ENCODE measurements at regions not wholly inside any gene's neighbourhood (a gene's known extent, or its start where the extent isn't known, plus 50 kb on each side); places are given as distances from the start of the nearest gene placed in this dataset.

- Histone ChIP-seq H3K36me3 (ENCODE audit: control insufficient read depth in 2 of 2, insufficient read depth in 1 of 2, low read length in 2 of 2) (no peaks in the 10 kb centered on the region), H3K4me1 (ENCODE audit: control insufficient read depth, insufficient read depth, low read length) (no peaks in the 10 kb centered on the region), H3K27ac (ENCODE audit: extremely low read depth, low read depth, low read length) (no peak overlapping the region), H3K9me3 (ENCODE audit: control insufficient read depth, insufficient read depth, low read depth, low read length) (no peaks in the 10 kb centered on the region), H3K4me3 (ENCODE audit: low read depth, low read length) (no peak overlapping the region)
- TF ChIP-seq KLF10 (tag by site-specific recombination; IDR thresholded peaks at IDR 0.05) (no peak), ZNF621 (tag by site-specific recombination; IDR thresholded peaks at IDR 0.05) (no peak), ZNF398 (tag by site-specific recombination; IDR thresholded peaks at IDR 0.05) (no peak), ZFP69B (tag by site-specific recombination; IDR thresholded peaks at IDR 0.05) (no peak), ZNF24 (tag by site-specific recombination; IDR thresholded peaks at IDR 0.05) (no peak), SCRT2 (tag by site-specific recombination; IDR thresholded peaks at IDR 0.05) (no peak), ZNF174 (tag by site-specific recombination; IDR thresholded peaks at IDR 0.05) (no peak), IKZF3 (tag by site-specific recombination; IDR thresholded peaks at IDR 0.05) (no peak), SETDB1 (IDR thresholded peaks at IDR 0.05; ENCODE audit: insufficient read length, low read length) (no peak), ZNF274 (IDR thresholded peaks at IDR 0.05; ENCODE audit: low read length) (no peak), ZNF274 (tag by site-specific recombination; IDR thresholded peaks at IDR 0.05; ENCODE audit: borderline replicate concordance) (no peak), ZNF600 (tag by site-specific recombination; IDR thresholded peaks at IDR 0.05) (no peak), ZNF112 (tag by site-specific recombination; IDR thresholded peaks at IDR 0.05) (no peak), ZNF26 (tag by site-specific recombination; IDR thresholded peaks at IDR 0.05) (no peak), ZNF157 (tag by site-specific recombination; IDR thresholded peaks at IDR 0.05) (no peak), SP2 (tag by site-specific recombination; IDR thresholded peaks at IDR 0.05) (no peak)
- TF ChIP-seq, protein P1, sequence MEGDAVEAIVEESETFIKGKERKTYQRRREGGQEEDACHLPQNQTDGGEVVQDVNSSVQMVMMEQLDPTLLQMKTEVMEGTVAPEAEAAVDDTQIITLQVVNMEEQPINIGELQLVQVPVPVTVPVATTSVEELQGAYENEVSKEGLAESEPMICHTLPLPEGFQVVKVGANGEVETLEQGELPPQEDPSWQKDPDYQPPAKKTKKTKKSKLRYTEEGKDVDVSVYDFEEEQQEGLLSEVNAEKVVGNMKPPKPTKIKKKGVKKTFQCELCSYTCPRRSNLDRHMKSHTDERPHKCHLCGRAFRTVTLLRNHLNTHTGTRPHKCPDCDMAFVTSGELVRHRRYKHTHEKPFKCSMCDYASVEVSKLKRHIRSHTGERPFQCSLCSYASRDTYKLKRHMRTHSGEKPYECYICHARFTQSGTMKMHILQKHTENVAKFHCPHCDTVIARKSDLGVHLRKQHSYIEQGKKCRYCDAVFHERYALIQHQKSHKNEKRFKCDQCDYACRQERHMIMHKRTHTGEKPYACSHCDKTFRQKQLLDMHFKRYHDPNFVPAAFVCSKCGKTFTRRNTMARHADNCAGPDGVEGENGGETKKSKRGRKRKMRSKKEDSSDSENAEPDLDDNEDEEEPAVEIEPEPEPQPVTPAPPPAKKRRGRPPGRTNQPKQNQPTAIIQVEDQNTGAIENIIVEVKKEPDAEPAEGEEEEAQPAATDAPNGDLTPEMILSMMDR (tag by site-specific recombination; IDR thresholded peaks at IDR 0.05), result no peak
- CTCF ChIA-PET, result no interaction called here
- POLR2A ChIA-PET, result no interaction called here
Measured at GRCh38 chr2:82345910-82346309, 2041.4 kb upstream of the LRRTM1 start.

- H3K36me3 ChIP-seq (ENCODE audit: control insufficient read depth in 2 of 2, insufficient read depth in 1 of 2, low read length in 2 of 2), result no peaks in the 10 kb centered on the region
- H3K4me1 ChIP-seq (ENCODE audit: control insufficient read depth, insufficient read depth, low read length), result no peaks in the 10 kb centered on the region
- H3K27ac ChIP-seq (ENCODE audit: extremely low read depth, low read depth, low read length), result no peak overlapping the region
- no peak overlapping the region for H3K4me3 ChIP-seq (ENCODE audit: low read depth, low read length)
- ChIA-PET POLR2A (no interaction called here), CTCF (no interaction called here)
- H3K9me3 ChIP-seq (ENCODE audit: control insufficient read depth, insufficient read depth, low read depth, low read length), result no peaks in the 10 kb centered on the region
- no peak for TF ChIP-seq SP7 (tag by site-specific recombination; IDR thresholded peaks at IDR 0.05)
- TF ChIP-seq, protein P2, sequence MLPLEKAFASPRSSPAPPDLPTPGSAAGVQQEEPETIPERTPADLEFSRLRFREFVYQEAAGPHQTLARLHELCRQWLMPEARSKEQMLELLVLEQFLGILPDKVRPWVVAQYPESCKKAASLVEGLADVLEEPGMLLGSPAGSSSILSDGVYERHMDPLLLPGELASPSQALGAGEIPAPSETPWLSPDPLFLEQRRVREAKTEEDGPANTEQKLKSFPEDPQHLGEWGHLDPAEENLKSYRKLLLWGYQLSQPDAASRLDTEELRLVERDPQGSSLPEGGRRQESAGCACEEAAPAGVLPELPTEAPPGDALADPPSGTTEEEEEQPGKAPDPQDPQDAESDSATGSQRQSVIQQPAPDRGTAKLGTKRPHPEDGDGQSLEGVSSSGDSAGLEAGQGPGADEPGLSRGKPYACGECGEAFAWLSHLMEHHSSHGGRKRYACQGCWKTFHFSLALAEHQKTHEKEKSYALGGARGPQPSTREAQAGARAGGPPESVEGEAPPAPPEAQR (tag by site-specific recombination; IDR thresholded peaks at IDR 0.05), result no peak
- TF ChIP-seq ZNF629 (tag by site-specific recombination; IDR thresholded peaks at IDR 0.05), result no peak
- TF ChIP-seq, protein P3, sequence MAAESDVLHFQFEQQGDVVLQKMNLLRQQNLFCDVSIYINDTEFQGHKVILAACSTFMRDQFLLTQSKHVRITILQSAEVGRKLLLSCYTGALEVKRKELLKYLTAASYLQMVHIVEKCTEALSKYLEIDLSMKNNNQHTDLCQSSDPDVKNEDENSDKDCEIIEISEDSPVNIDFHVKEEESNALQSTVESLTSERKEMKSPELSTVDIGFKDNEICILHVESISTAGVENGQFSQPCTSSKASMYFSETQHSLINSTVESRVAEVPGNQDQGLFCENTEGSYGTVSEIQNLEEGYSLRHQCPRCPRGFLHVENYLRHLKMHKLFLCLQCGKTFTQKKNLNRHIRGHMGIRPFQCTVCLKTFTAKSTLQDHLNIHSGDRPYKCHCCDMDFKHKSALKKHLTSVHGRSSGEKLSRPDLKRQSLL (tag by site-specific recombination; IDR thresholded peaks at IDR 0.05), result no peak
- no peak for TF ChIP-seq ZNF354C (tag by site-specific recombination; IDR thresholded peaks at IDR 0.05; ENCODE audit: borderline replicate concordance, low read depth)
- TF ChIP-seq ZNF132 (tag by site-specific recombination; IDR thresholded peaks at IDR 0.05; ENCODE audit: borderline replicate concordance), result no peak
- TF ChIP-seq, protein P4, sequence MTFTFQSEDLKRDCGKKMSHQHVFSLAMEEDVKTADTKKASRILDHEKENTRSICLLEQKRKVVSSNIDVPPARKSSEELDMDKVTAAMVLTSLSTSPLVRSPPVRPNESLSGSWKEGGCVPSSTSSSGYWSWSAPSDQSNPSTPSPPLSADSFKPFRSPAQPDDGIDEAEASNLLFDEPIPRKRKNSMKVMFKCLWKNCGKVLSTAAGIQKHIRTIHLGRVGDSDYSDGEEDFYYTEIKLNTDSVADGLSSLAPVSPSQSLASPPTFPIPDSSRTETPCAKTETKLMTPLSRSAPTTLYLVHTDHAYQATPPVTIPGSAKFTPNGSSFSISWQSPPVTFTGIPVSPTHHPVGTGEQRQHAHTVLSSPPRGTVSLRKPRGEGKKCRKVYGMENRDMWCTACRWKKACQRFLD (tag by site-specific recombination; IDR thresholded peaks at IDR 0.05), result no peak
- no peak for TF ChIP-seq ZNF501 (tag by site-specific recombination; IDR thresholded peaks at IDR 0.05)
- no peak for TF ChIP-seq ZXDB (tag by site-specific recombination; IDR thresholded peaks at IDR 0.05)
- no peak for TF ChIP-seq TRIM28 (IDR thresholded peaks at IDR 0.05; ENCODE audit: borderline replicate concordance, low read length)
- TF ChIP-seq ZBTB21 (tag by site-specific recombination; IDR thresholded peaks at IDR 0.05), result no peak
- no peak for TF ChIP-seq ZNF48 (tag by site-specific recombination; IDR thresholded peaks at IDR 0.05)
- TF ChIP-seq EGR2 (tag by site-specific recombination; IDR thresholded peaks at IDR 0.05; ENCODE audit: low read depth), result no peak
- no peak for TF ChIP-seq ZNF24 (tag by site-specific recombination; IDR thresholded peaks at IDR 0.05)
Measured at GRCh38 chr2:82344670-82345069, 2040.1 kb upstream of the LRRTM1 start.

Data from HEK293 (cell line).